Immature natural killer cell (primary cell): ENCODE measurements at regions not wholly inside any gene's neighbourhood (a gene's known extent, or its start where the extent isn't known, plus 50 kb on each side); places are given as distances from the start of the nearest gene placed in this dataset.
"Not testable (repeated sequence)": the region's sequence is repeated elsewhere in the genome, so short reads cannot be mapped to it uniquely, and the experiment has no call there.

Source experiments
- DNase-seq, 3 donors: peaks; one replicate each; pipeline ENCODE4 v3.0.0; 2022; ENCODE audit warnings: mixed read lengths in 1 of 3
- H3K27ac Mint-ChIP-seq, 6 donors: one replicate each; pipeline ENCODE4 v1.8.0; 2020; ENCODE audit warnings: mixed read lengths in 6 of 6, mild to moderate bottlenecking in 5 of 6, inconsistent platforms in 4 of 6, moderate library complexity in 3 of 6
- H3K27me3 Mint-ChIP-seq, 3 donors: one replicate each; pipeline ENCODE4 v1.8.0; 2020 to 2021; ENCODE audit warnings: low read depth in 3 of 3, mild to moderate bottlenecking in 3 of 3, mixed read lengths in 3 of 3, moderate library complexity in 3 of 3, inconsistent platforms in 1 of 3
- H3K36me3 Mint-ChIP-seq, 3 donors: one replicate each; pipeline ENCODE4 v1.8.0; 2020; ENCODE audit warnings: mixed read lengths in 3 of 3, inconsistent platforms in 2 of 3, mild to moderate bottlenecking in 2 of 3
- H3K4me1 Mint-ChIP-seq, 2 donors: one replicate each; pipeline ENCODE4 v1.8.0; 2020; ENCODE audit warnings: inconsistent platforms in 2 of 2, mild to moderate bottlenecking in 2 of 2, mixed read lengths in 2 of 2, moderate library complexity in 1 of 2
- H3K4me3 Mint-ChIP-seq, 5 donors: one replicate each; pipeline ENCODE4 v1.8.0; 2020; ENCODE audit warnings: mild to moderate bottlenecking in 5 of 5, mixed read lengths in 5 of 5, inconsistent platforms in 3 of 5, moderate library complexity in 3 of 5
- H3K9me3 Mint-ChIP-seq, 6 donors: one replicate each; pipeline ENCODE4 v1.8.0; 2020; ENCODE audit warnings: mild to moderate bottlenecking in 6 of 6, mixed read lengths in 6 of 6, inconsistent platforms in 4 of 6, moderate library complexity in 3 of 6

DNA sequence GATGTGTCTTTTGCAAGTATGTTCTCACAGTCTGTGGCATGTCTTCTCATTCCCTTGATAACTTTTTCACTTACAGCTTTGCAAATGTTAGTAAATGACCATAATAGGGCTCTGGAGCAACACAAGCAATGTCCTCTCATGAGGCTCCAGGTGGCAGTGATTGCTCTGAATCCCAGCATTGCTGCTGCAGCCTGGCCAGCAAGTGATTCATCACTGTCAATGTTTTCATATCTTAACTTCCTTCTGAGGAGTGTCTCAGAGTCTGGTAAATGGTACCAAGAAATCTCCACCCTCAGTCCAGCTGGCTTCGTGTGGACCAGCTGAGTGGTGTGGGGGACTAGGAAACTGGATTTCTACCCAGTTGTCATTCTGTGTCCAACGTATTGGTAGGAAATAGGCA is 139.6 kb downstream of the MYLK4 start:
- Mint-ChIP-seq H3K27me3 (peaks cover 1 to 10% (median 4%) of the 10 kb centered on the region in 3 donors), H3K36me3 (no peaks in the 10 kb centered on the region), H3K4me1 (no peaks in the 10 kb centered on the region), H3K9me3 (no peaks in the 10 kb centered on the region), H3K4me3 (no peak overlapping the region), H3K27ac (no peak overlapping the region)
- no peak for DNase-seq

DNA sequence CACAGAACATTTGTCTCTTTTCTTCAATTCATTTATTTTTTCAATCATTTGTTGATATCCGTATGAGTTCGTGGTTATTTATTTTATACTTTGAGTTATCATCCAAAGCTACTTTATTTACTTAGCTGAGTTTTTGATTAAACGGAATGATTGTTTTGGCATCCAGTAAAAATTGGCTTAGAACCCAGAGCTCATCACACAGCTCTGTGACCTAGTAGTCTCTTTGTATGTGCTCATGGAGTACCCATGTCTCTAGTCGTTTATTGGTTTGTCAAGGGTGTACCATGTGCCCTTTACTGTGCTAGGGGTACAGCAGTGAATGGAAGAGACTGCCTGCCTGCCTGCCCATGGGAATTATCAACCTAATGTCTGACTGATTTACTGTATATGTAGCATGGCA is 142.2 kb downstream of the MYLK4 start:
- Mint-ChIP-seq H3K9me3 (no peaks in the 10 kb centered on the region), H3K27me3 (peaks cover 3 to 5% (median 3%) of the 10 kb centered on the region in 3 donors), H3K4me3 (no peak overlapping the region), H3K27ac (no peak overlapping the region), H3K36me3 (no peaks in the 10 kb centered on the region), H3K4me1 (no peaks in the 10 kb centered on the region)
- no peak for DNase-seq

DNA sequence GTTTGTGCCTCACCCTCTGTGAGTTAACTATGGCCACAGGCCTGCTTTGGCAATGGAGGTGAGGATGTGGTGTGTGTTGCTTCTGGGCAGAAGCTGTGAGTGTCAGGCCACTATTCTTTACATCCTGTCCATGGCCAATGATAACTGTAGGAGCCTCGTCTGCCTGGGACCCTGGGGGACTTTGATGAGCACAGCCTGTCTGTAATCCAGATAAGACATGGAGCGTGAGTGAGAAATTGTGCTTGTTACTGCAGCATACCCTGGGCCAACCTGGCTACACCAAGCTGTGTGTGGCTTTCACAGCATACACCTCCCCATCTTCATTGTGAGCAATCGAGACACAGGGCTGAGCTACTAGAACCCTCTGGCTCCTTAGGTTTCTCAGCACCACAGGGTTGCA is 150.4 kb downstream of the MYLK4 start:
- Mint-ChIP-seq H3K9me3 (no peaks in the 10 kb centered on the region), H3K27ac (no peak overlapping the region), H3K36me3 (peaks cover 0 to 5% (median 0%) of the 10 kb centered on the region in 3 donors), H3K27me3 (peaks cover 0 to 5% (median 4%) of the 10 kb centered on the region in 3 donors), H3K4me3 (no peak overlapping the region), H3K4me1 (no peaks in the 10 kb centered on the region)
- no peak for DNase-seq

DNA sequence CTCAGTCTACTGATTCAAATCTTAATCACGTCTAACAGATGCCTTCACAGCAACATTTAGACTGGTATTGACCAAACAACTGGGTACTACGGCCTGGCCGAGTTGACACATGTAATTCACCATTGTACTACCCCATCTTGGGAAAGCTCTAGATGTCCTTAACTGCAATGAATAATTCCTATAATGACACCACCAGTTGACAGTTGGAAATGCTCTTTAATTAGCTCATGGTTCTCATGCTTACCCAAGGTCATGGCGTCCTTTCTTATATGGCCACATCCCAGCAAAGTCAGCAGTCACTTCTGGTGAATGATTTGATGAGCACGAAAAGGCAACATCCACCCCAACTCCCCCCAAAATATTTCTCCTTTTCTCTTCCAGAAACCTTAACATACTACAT is 150.9 kb downstream of the MYLK4 start:
- Mint-ChIP-seq H3K4me1 (no peaks in the 10 kb centered on the region), H3K27me3 (peaks cover 0 to 4% (median 4%) of the 10 kb centered on the region in 3 donors), H3K36me3 (peaks cover 0 to 5% (median 0%) of the 10 kb centered on the region in 3 donors), H3K27ac (no peak overlapping the region), H3K9me3 (no peaks in the 10 kb centered on the region), H3K4me3 (no peak overlapping the region)
- no peak for DNase-seq

DNA sequence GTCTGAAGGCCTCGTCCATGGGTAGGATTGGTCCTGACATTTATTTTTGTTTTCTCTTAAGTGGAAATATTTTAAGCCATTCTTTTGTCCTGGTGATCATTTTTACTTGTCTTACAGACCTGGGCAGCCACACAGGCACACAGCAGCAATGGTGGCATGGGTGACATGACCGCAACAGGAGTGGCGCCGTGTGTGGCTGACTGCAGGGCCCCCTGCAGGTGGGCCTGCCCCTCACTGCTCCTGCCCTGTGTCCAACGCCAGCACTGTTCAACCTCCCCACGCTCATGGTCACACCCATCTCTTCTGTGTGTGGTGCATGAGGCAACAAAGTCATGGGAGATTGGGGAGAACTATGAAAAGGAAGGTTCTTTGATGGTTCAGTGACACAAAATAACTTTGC is 151.9 kb downstream of the MYLK4 start:
- no peak overlapping the region for H3K4me3 Mint-ChIP-seq
- H3K9me3 Mint-ChIP-seq = no peaks in the 10 kb centered on the region
- H3K27me3 Mint-ChIP-seq = peaks cover 0 to 10% (median 2%) of the 10 kb centered on the region in 3 donors
- H3K4me1 Mint-ChIP-seq = no peaks in the 10 kb centered on the region
- no peak for DNase-seq
- H3K36me3 Mint-ChIP-seq = peaks cover 0 to 5% (median 0%) of the 10 kb centered on the region in 3 donors
- no peak overlapping the region for H3K27ac Mint-ChIP-seq

DNA sequence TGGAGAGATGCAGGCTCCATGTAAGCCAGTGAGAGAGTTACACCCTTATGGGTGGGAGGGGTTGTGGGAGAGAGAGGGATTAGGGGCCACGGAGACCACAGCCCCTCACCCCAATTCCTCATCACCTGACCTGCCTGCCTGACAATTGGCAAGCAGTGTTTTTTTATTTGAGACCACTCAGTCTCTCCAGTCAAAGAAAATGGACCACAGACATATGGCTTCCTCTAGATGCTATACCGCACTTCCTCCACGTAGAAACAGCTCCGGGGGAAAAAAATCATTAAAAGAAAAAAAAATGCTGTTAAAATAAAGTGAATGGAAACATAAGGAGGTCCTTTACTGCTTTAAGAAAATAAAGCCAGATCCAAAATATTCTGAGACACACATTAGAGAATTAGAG is 152.7 kb downstream of the MYLK4 start:
- no peak for DNase-seq
- H3K4me1 Mint-ChIP-seq = no peaks in the 10 kb centered on the region

DNA sequence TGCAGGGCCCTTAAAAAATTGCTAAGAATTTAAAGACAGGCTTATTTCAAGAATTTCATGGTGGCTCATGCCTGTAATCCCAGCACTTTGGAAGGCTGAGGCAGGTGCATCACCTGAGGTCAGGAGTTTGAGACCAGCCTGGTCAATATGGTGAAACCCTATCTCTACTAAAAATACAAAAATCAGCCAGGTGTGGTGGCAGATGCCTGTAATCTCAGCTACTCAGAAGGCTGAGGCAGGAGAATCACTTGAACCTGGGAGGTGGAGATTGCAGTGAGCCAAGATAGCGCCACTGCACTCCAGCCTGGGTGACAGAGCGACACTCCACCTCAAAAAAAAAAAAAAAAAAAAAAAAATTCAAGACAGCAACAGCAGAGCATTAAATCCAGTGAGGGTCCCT is 153.3 kb downstream of the MYLK4 start:
- not testable (repeated sequence) for H3K4me3 Mint-ChIP-seq, H3K9me3 Mint-ChIP-seq, DNase-seq, H3K4me1 Mint-ChIP-seq, H3K36me3 Mint-ChIP-seq, H3K27me3 Mint-ChIP-seq, H3K27ac Mint-ChIP-seq

More for the DNA sequence above, 152.7 kb downstream of the MYLK4 start:
- Mint-ChIP-seq H3K36me3 (peaks cover 0 to 5% (median 0%) of the 10 kb centered on the region in 3 donors), H3K27ac (no peak overlapping the region), H3K27me3 (peaks cover under 1 to 5% (median 2%) of the 10 kb centered on the region in 3 donors), H3K4me3 (no peak overlapping the region), H3K9me3 (no peaks in the 10 kb centered on the region)

DNA sequence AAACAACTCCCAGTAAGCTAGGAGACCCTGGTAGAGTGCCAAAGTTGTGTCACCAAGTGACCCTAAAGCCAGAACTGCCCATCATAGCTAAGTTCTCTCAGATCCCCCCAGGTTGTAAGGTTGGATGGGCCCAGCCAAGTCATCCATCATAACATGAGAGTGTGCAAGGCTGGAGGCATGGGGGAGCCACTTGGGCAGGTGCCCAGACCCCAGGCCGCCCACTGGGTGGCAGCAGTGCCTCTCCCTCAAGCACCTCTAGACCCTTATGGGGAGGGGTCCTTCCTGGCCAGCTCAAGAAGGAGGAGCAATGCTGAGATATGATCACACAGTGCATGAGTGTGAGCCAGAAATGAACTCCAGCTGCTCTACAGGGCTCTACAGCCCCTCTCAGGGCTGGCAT is 154.5 kb downstream of the MYLK4 start:
- no peak for DNase-seq
- peaks cover 0 to 3% (median 0%) of the 10 kb centered on the region in 6 donors for H3K9me3 Mint-ChIP-seq
- H3K27me3 Mint-ChIP-seq = peaks cover 2 to 5% (median 4%) of the 10 kb centered on the region in 3 donors

DNA sequence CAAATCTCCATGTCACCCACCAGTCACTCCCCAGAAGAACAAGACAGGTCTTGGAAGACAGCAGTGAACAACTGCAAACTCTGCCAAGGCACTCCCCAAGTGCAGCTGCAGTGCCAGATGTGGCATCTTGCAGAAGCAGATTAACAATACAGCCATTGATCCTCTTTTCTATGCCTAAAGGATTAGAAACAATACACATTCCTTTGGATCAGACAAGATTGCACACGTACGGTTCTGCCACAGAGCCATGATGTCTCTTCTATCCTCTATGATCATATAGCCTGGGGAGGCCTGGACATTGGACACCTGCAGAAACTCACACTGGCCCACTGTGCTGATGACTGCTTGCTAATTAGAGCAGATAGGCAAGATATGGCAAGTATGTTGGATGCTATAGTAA is 155.9 kb downstream of the MYLK4 start:
- peaks cover 2 to 9% (median 4%) of the 10 kb centered on the region in 3 donors for H3K27me3 Mint-ChIP-seq
- no peaks in the 10 kb centered on the region for H3K4me1 Mint-ChIP-seq
- H3K27ac Mint-ChIP-seq = no peak overlapping the region
- H3K4me3 Mint-ChIP-seq = no peak overlapping the region
- peaks cover 0 to 5% (median 0%) of the 10 kb centered on the region in 3 donors for H3K36me3 Mint-ChIP-seq
- peaks cover 0 to 3% (median 0%) of the 10 kb centered on the region in 6 donors for H3K9me3 Mint-ChIP-seq
- no peak for DNase-seq

More for the DNA sequence above, 154.5 kb downstream of the MYLK4 start:
- Mint-ChIP-seq H3K36me3 (peaks cover 0 to 5% (median 0%) of the 10 kb centered on the region in 3 donors), H3K4me3 (no peak overlapping the region), H3K4me1 (no peaks in the 10 kb centered on the region), H3K27ac (no peak overlapping the region)

DNA sequence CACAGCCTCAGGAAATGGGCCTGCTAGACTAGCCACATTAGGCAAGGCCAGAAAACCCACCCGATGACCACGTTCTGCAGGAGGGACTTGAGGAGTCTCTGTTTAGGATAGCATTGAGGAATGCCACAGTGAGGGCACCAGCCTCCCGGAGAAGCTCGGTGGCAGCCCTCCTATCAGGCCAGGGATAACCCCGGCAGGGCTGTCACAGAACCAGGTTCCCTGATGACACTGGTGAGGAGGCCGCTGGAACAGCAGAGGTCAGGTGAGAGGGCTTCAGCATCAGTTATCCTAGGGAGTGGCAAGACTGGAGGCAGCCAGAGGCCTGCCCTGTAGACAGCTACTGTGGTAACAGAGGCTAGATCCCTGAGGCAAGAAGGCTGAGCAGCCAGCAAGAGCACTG is 157.6 kb downstream of the MYLK4 start:
- Mint-ChIP-seq H3K27me3 (peaks cover 2 to 13% (median 2%) of the 10 kb centered on the region in 3 donors), H3K36me3 (peaks cover 0 to 4% (median 0%) of the 10 kb centered on the region in 3 donors), H3K4me1 (no peaks in the 10 kb centered on the region), H3K9me3 (peaks cover 0 to 3% (median 0%) of the 10 kb centered on the region in 6 donors), H3K27ac (no peak overlapping the region), H3K4me3 (no peak overlapping the region)
- DNase-seq = no peak

DNA sequence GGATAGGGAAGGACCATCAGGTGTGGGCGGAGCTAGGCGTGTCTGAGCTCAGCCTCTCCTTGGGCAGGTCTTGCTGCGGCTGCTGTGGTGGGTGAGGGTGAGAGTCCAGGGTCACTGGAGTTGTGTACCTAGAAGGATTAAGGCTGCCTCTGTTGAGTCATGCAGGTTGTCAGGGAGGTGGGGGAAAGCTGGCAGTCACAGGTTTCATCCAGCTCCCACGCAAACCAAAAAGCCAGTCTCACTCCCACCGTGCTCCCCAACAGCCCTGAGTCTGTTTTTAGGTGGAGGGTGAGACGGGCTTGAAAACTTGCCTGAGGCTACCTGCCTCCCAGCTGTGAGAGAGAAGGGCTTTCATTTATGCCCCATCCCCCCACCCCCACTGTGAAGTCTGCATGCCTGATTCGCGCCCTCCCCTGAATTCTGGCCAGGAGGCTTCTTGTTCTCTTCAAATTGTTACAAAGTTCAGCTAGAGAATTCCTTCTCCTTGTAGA is 161.5 kb downstream of the MYLK4 start:
- H3K9me3 Mint-ChIP-seq = peaks cover 0 to 3% (median 0%) of the 10 kb centered on the region in 6 donors
- peaks cover 2 to 20% (median 3%) of the 10 kb centered on the region in 3 donors for H3K27me3 Mint-ChIP-seq
- no peaks in the 10 kb centered on the region for H3K36me3 Mint-ChIP-seq
- no peaks in the 10 kb centered on the region for H3K4me1 Mint-ChIP-seq
- no peak for DNase-seq
- H3K4me3 Mint-ChIP-seq = no peak overlapping the region
- H3K27ac Mint-ChIP-seq = no peak overlapping the region

DNA sequence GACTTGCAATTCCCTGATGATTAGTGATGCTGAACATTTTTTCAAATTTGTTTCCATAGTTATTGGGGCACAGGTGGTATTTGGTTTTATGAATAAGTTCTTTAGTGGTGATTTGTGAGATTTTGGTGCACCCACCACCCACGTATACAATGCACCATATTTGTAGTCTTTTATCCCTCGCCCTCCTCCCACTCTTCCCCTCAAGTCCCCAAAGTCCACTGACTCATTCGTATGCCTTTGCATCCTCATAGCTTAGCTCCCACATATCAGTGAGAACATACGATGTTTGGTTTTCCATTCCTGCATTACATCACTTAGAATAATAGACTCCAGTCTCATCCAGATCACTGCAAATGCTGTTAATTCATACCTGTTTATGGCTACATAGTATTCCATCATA is 167.3 kb downstream of the MYLK4 start:
- H3K27ac Mint-ChIP-seq = no peak overlapping the region
- H3K9me3 Mint-ChIP-seq = no peaks in the 10 kb centered on the region
- H3K36me3 Mint-ChIP-seq = no peaks in the 10 kb centered on the region
- no peak overlapping the region for H3K4me3 Mint-ChIP-seq
- H3K27me3 Mint-ChIP-seq = peaks cover 0 to 18% (median 3%) of the 10 kb centered on the region in 3 donors
- DNase-seq = no peak
- no peaks in the 10 kb centered on the region for H3K4me1 Mint-ChIP-seq

DNA sequence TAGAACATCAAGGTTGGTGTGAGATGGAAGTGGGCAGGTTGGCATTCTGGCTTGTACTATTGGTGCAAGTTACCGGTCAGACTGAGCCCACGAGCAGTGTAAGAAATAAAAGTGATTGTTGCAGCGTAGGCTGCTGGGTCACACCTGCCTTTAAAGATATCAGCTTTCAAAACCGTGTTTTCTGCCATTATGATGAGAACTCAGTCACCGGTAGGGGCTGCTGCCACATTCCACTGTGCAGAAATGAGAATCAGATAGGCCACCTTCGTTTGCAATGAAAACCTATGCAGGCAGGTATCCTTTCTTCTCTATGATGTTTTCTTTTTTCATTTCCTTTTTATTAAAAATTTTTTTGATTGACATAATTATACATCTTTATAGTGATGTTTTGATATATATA is 168.5 kb downstream of the MYLK4 start:
- H3K27ac Mint-ChIP-seq = no peak overlapping the region
- no peak for DNase-seq
- no peaks in the 10 kb centered on the region for H3K4me1 Mint-ChIP-seq
- no peak overlapping the region for H3K4me3 Mint-ChIP-seq
- H3K36me3 Mint-ChIP-seq = no peaks in the 10 kb centered on the region
- no peaks in the 10 kb centered on the region for H3K9me3 Mint-ChIP-seq
- H3K27me3 Mint-ChIP-seq = peaks cover 0 to 12% (median 3%) of the 10 kb centered on the region in 3 donors

DNA sequence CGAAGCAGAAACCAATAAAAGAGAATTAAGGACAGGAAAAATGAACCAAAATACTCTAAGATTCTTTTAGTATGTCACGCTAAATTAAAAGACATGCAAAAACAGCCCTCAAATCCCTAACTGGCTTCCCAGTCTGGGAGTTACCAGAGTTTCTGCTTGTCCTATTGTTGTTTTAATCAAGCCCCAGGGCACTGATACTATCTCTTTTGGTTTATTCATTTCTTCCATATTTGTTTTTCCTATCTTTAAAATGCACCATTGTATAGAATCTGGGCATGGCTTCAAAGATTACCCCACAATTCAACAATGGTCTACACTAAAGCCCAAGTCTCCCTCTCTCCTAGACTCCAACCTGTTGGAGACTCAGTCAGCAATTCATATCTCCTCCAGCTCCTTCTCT is 169.1 kb downstream of the MYLK4 start:
- Mint-ChIP-seq H3K4me1 (no peaks in the 10 kb centered on the region), H3K36me3 (no peaks in the 10 kb centered on the region), H3K4me3 (no peak overlapping the region), H3K9me3 (no peaks in the 10 kb centered on the region), H3K27ac (no peak overlapping the region), H3K27me3 (peaks cover 0 to 15% (median 5%) of the 10 kb centered on the region in 3 donors)
- no peak for DNase-seq

DNA sequence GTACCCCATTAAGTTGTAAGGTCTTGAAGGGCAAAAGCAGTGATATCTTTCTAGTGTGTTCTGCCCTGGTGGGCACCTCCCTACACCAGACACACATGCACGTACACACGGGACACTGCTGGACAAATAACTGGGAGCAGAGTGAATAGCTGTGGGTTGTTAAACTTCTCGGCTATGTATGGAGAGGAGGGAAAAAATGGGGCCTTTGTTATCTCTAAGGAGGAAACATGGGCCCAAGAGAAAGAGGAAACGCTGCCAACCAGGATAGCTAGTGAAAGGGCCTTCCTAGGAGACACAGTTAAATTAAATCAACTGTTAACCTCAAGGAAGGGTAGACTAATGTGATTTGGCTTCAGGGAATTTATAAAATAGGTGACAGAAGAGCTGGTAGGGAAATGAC is 169.7 kb downstream of the MYLK4 start:
- Mint-ChIP-seq H3K4me3 (no peak overlapping the region), H3K4me1 (no peaks in the 10 kb centered on the region), H3K9me3 (no peaks in the 10 kb centered on the region), H3K36me3 (no peaks in the 10 kb centered on the region), H3K27ac (no peak overlapping the region), H3K27me3 (peaks cover 0 to 15% (median 7%) of the 10 kb centered on the region in 3 donors)
- DNase-seq = no peak
